Renal pelvis (tissue), 1 donor: ENCODE measurements at regions not wholly inside any gene's neighbourhood (a gene's known extent, or its start where the extent isn't known, plus 50 kb on each side); places are given as distances from the start of the nearest gene placed in this dataset.

Source experiments
- DNase-seq: peaks from one replicate; pipeline ENCODE4 v3.0.0-alpha.2; 2013

- DNase-seq, result no peak
Measured at GRCh38 chr6:55696501-55696900, 117.5 kb upstream of the HMGCLL1 start.

GRCh38 chr6:55696041-55696440 is 117.0 kb upstream of the HMGCLL1 start:
- DNase-seq, result no peak

- DNase-seq, result no peak
Measured at GRCh38 chr6:55694759-55695158, 115.8 kb upstream of the HMGCLL1 start.

GRCh38 chr6:55694148-55694547 is 115.2 kb upstream of the HMGCLL1 start:
- DNase-seq, result no peak

DNA sequence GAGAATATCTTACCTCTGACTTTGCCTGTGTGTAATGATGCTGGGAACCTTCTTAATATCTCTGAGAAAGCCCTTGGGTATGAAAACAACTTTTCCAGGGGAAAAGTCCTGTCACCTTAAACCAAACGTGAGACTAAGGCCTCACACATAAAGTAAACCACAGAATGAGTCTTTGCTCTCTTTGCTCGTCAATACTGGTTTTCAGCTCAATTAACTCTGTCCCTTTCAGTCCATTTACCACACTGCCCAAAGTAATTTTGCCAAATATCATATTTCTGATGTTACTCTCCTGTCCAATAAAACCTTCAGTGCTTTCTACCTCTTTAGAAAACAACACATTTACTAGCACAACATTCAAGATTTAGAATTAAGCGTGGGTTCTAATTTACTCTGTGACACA is 100.5 kb upstream of the HMGCLL1 start:
- no peak for DNase-seq

DNA sequence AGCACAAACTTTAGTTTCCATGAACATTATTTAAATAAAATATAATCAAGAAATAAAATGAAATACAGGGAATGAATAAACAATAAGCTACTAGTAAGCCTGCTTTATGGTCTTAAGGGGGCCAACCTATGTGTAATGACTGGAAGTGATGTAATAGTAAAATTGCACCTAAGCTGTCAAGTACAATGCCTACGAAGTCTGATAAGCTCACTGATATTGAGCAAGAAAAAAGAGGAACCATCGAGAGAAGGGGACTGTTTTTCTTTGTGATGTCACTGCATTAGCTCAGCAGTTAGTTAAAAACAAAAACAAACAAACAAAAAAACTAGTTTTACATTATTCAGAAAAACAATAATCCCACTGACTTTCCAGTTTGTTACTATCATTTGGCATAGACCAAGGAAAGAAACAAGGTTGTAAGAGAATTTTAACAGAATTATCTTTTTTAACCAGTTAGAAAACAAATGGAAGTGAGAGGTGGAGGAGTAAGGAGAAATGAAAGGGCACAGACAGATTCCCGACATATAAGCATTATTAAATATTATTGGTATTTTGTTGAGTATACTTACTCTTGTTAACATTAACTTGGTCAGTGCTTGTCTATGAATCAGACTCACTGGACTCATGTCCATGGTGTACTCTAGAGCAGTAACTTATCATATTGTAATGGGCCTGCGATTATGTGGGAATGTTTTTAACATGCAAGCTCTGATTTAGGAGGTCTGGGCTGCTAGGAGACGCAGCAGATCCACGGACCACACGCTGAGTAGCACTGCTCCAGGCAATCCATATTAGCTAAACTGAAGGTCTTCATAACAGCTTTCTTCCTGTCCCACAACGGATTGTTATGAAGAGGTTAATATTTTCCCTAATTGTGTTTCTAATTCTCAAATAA is 99.6 kb upstream of the HMGCLL1 start:
- DNase-seq, result no peak

DNA sequence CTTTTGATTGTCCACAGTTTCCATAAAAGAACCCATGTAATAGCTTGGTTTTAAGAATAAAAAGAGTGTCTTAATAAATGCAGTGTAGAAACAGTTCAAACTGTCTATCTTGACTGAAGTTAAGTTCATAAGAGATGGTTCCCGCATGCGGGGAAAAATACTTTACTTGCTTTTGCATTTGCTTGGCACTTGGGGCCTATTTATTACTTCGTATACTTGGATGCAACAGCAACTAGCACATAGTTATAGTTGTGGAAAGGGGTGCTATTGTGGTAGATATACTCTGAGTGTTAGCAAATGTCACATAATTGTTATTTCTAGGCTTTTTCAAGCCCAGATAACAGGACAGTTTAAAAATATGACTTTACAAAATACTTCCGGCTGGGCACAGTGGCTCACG is 97.7 kb upstream of the HMGCLL1 start:
- DNase-seq, result no peak

DNA sequence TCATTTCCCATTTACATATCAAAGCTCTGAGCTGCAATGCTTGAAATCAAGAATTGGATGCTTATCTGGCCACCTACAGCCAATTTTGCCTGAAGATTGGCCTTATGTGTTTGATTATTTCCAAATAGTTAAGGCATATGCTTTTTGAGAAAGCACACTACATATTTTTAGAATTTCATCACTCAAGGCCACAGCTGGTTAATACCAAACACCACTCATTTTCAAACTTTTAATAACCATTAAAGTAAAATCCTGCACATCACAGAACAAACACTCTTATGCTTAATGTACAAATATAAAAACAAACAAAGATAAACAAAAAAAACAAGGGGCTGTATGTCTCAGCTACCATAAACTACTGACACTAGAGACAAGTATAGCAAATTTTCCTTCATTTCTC is 96.9 kb upstream of the HMGCLL1 start:
- DNase-seq, result no peak

GRCh38 chr6:55674672-55675071 is 95.7 kb upstream of the HMGCLL1 start:
- DNase-seq, result peak; percentile 23

- DNase-seq, result no peak
Measured at GRCh38 chr6:55670850-55671413, 91.9 kb upstream of the HMGCLL1 start.

DNA sequence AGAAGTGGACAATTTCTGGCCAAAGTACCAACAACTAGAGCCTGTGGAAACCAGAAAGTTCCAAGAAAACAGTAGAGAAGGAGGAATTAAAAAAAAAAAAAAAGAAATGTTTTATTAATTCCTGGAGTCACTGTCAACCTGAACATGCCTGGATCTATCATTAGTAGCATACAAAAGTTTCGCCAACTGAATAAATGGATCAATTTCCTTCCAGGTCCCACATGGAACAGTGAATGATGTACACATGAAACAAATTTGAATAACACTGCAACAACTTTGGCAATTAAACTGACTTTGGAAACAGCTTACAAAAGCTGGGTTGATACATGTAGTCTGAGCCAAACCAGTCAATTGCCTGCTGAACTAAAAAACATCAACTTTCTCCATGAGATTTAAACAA is 90.0 kb upstream of the HMGCLL1 start:
- no peak for DNase-seq

DNA sequence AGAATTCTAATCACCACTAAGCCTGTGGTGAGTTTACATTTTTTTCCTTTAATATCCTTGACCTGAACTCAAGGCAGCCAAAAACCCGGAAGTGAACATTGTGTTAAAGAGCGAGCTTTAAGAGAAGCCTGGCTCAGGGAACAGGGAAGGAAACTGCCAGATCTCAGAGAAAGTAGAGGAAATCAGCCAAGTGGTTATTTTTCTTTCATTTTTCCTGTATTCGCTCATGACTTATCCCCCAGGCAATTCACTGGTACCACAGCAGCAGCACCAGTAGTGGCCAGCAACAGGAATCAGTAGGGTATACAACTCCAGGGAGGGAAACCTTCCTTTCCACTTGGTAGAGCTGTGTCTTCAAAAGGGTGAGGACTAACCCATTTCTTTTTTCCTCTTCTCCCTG is 89.6 kb upstream of the HMGCLL1 start:
- DNase-seq, result no peak

GRCh38 chr6:55667341-55667740 is 88.3 kb upstream of the HMGCLL1 start:
- DNase-seq, result no peak

- no peak for DNase-seq
Measured at GRCh38 chr6:55666606-55667225, 87.7 kb upstream of the HMGCLL1 start.

- DNase-seq, result no peak
Measured at GRCh38 chr6:55666037-55666436, 87.0 kb upstream of the HMGCLL1 start.

DNA sequence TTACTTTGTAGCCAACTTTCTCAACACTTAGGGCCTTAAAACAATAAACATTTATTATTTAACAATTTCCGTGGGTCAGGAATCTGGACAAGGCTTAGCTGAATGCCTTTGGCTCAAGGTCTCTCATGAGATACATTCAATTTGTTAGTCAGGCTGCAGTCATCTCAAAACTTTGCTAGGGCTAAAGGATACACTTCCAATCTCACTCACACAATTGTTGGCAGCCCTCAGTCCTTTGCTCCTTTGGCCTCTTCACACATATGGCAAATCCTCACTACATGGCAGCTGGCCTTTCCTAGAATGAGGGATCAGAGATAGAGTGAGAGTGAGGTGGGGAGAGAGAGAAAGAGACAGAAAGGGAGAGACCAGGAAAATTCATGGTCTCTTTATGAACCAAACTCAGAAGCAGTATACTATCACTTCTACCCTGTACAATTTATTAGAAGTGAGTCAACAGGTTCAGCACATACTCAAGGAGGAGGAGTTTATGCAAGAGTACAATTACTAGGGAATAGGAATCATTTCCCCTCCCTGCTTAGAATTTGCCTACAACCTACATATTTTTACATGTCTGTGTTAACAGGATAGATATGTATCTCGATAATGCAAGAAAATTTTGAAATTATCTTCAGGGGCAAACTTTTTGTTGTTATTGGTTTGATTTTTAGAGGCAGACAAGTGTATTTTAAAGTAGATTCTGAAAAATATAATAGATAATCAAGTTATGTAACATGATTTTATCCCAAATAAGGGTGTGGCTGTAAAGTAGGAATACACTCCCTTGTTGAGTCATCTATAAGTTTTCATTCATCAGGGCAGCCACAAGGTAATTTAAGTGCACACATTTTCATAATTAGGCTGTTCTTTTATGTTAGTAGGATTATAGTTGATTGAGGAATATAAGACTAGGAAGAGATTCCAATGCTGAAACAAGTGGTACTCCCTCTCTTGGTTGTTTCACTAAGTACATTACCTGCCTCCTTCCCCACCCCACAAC is 85.9 kb upstream of the HMGCLL1 start:
- DNase-seq, result no peak

DNA sequence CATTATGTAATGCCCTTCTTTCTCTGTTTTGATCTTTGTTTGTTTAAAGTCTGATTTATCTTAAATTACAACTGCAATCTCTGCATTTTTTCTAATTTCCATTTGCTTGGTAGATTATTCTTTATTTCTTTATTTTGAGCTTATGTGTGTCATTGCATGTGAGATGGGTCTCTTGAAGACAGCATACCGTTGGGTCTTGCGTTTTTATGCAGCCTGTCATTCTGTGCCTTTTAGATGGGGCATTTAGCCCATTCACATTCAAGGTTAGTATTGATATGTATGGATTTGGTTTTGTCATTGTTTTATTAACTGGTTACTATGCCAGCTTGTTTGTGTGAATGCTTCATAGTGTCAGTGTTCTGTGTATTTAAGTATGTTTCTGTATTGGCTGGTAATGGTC is 84.9 kb upstream of the HMGCLL1 start:
- no peak for DNase-seq

DNA sequence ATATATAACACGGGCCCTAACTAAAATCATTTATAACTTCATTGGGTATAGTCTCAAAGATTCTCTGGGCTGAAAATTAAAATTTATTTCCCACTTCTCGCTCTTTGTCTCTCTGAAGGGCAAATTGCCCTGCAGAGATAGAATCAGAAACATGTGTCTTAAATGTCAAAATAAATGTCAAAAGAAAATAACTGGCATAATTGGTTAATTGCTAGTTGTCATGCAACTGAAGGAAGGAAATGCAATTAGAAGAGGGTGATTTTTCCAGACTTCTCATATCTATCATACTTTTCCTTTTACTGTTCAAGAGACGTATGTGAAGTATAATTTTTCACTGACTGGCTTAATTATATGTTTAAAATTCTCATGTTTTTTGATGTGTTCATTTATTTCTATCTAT is 80.3 kb upstream of the HMGCLL1 start:
- DNase-seq, result no peak

- DNase-seq, result no peak
Measured at GRCh38 chr6:55654445-55654844, 75.5 kb upstream of the HMGCLL1 start.

DNA sequence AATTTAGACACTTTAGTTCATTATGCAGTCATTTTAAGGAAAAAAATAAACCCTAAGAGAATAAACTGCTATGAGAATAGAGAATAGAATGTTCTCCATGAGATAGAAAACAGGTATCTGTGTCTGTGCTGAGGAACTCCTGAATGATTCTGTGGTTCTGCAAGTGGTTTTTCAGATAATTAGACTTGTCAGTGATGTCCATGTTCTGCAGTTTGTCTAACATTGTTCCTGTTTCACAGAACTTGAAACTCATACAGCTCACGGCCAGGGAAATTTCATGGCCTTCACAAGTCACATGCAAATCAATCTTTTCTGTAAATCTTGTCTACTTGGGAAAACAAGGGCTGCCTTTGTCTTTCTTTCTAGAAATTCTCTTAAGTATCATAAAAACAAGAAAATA is 73.4 kb upstream of the HMGCLL1 start:
- DNase-seq, result no peak

DNA sequence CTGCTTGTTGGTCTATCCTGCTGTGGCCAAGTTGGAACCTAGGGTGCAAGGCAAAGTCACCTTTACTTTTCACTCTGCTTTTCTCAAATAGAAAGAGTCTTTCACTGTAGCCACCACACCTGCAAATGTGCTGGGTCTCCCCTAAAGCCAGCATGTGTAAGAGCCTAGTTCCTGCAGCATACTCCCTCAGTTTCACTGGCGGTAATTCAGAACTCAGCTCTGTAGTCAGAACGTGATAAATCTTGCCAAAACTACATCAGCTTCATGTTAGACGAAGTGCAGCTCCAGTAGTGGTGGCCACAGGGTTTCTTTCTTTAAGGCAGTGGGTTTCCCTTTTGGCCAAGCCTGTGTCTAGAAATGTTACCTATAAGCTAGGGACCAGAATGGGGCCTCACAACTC is 72.0 kb upstream of the HMGCLL1 start:
- no peak for DNase-seq

- no peak for DNase-seq
Measured at GRCh38 chr6:55643861-55644260, 64.9 kb upstream of the HMGCLL1 start.
